Urothelium cell line (cell line): ENCODE measurements at regions not wholly inside any gene's neighbourhood (a gene's known extent, or its start where the extent isn't known, plus 50 kb on each side); places are given as distances from the start of the nearest gene placed in this dataset.
"Not testable (repeated sequence)": the region's sequence is repeated elsewhere in the genome, so short reads cannot be mapped to it uniquely, and the experiment has no call there.

Experiments
- DNase-seq: peaks from one replicate; pipeline ENCODE4 v3.0.0; 2011; ENCODE audit warnings: low spot score, mixed read lengths
- FAIRE-seq: peaks from 2 replicates; lab custom pipeline; 2011; peaks lifted over from hg19 to GRCh38; lab: Jason Lieb, UNC

- no peak for DNase-seq
- no peak for FAIRE-seq
Observed at GRCh38 chr10:6986927-6987326, 406.9 kb upstream of the PRKCQ start.

GRCh38 chr10:6985644-6986043, 405.6 kb upstream of the PRKCQ start:
- DNase-seq (no peak), FAIRE-seq (no peak)

- DNase-seq = no peak
- no peak for FAIRE-seq
Observed at GRCh38 chr10:6984971-6985370, 404.9 kb upstream of the PRKCQ start.

GRCh38 chr10:6984016-6984415, 403.9 kb upstream of the PRKCQ start:
- FAIRE-seq = not testable (repeated sequence)

GRCh38 chr10:6980353-6980752, 400.3 kb upstream of the PRKCQ start:
- no peak for FAIRE-seq

More at GRCh38 chr10:6984016-6984415, 403.9 kb upstream of the PRKCQ start:
- DNase-seq = not testable (repeated sequence)

GRCh38 chr10:6979371-6979770, 399.3 kb upstream of the PRKCQ start:
- FAIRE-seq = no peak
- DNase-seq = no peak

More at GRCh38 chr10:6980353-6980752, 400.3 kb upstream of the PRKCQ start:
- no peak for DNase-seq

DNA sequence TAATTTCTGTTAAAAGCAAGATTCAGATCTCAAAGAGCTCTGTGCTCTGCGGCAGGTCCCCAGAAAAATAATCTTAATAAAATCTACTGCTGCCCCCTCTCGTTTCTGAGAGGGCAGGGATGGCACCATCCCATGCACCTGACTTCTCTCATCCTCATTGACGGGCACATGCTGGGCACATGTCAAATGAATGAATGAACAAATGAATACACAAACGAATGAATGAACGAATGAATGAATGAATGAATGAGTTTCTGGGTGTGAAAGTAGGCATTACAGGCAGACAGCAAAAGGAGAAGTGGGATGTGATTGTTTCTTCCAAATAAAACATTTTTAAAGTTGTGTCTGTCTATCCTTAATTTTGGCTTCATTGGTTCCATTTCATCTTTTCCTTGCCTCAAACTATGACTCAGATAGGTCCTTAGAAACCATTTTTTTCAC, 398.1 kb upstream of the PRKCQ start:
- DNase-seq (no peak), FAIRE-seq (no peak)

- FAIRE-seq (no peak), DNase-seq (no peak)
Observed at GRCh38 chr10:6977398-6978186, 397.5 kb upstream of the PRKCQ start.

DNA sequence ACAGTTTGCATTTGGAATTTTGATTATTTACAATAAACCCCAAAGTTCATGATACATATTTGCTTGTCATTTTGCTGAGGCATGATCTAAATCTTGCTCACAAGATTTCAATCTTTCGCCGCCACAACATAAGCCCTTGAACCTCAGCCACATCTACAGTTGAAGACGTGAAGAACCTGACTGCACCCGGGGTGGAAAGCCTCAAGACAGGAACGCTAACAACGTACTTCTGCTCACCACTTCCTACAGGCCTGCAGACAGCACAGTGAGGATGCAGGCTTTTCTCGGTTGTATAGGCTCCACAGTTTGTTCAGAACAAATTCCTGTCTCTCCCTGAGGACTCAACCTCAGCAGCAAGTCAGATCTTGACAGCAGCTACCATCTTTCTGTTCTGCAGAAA, 393.8 kb upstream of the PRKCQ start:
- no peak for DNase-seq
- no peak for FAIRE-seq

DNA sequence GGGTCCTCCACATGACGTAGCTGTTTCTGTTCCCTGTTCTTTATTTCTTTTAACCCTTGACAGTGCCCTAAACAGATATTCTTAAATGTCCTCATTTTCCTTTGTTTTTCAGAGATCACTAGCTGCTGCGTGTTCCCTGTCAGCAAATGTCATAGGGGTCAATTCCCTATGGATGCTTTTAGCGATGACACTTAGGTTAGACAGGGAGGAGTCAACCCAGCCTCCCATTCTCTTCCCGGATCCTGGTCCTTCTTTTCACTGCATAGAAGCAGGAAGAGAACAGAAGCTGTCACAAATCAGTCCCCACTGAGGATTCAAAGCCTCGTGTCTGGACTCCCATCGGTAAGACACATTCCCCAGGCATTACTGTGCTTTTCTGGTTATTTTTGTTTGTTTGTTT, 392.1 kb upstream of the PRKCQ start:
- no peak for FAIRE-seq

GRCh38 chr10:6969659-6970058, 389.6 kb upstream of the PRKCQ start:
- DNase-seq = no peak
- no peak for FAIRE-seq

More for the DNA sequence above, 392.1 kb upstream of the PRKCQ start:
- no peak for DNase-seq

- DNase-seq = no peak
- no peak for FAIRE-seq
Observed at GRCh38 chr10:6964543-6964942, 384.5 kb upstream of the PRKCQ start.

- FAIRE-seq (no peak), DNase-seq (no peak)
Observed at GRCh38 chr10:6962576-6962975, 382.5 kb upstream of the PRKCQ start.

DNA sequence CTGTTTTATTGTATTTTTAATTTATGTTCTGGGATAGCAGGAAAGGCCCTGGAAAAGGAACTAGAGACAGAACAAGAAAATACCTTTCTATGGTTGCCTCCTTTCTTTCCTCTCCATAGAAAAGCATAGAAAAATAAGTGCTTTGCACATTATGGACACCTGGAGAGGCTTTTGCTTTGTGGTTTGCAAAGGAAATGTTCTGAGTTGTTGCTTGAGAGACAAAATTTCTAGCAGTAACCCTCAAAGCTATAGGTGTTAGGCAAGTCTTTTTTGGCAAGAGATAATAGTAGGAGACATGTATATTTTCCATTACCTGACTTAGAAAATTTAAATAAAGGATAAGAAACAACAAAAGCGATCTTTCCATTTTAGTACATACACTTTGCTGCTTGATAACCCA, 378.6 kb upstream of the PRKCQ start:
- no peak for FAIRE-seq
- DNase-seq = no peak

- DNase-seq (no peak), FAIRE-seq (no peak)
Observed at GRCh38 chr10:6958254-6958653, 378.2 kb upstream of the PRKCQ start.

DNA sequence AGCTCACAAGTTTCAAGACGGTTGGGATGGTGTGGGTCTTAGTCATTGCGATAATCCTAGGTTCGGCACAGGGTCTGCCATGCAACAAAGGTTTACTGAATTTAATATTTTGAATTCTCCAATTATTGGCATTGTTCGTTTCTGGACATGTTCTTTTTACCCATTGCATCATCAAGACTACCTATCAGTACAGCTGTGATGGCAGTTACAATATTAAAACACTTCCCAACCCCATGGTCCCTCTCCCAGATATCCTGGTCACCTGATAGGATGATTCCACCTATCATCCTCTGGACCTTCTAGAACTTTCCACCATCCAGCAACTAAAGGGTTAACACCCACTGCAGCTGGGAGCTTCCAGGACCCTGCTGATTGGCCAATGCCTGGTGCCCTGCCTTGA, 377.8 kb upstream of the PRKCQ start:
- FAIRE-seq = no peak
- DNase-seq = no peak

DNA sequence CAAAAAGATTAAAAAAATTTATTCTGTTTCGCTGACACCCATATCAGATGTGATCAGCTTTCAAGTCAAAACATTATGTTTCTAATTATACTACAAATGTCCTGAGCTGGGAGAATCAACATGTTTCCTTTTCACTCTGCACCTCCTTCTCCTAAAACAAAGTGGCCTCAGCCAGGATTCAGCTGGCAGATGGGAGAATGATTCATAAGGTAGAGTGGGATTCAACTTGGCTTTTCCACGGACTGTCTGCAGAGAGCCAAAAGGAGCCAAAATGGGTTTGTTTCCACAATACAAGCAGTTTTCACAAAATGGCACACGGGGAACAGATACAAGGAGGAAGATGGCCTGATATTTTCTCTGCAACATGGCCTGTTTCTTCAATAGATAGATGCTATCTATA, 376.5 kb upstream of the PRKCQ start:
- FAIRE-seq (no peak), DNase-seq (no peak)

GRCh38 chr10:6953271-6953801, 373.3 kb upstream of the PRKCQ start:
- FAIRE-seq (no peak), DNase-seq (no peak)

- FAIRE-seq = no peak
Observed at GRCh38 chr10:6951732-6952131, 371.7 kb upstream of the PRKCQ start.

DNA sequence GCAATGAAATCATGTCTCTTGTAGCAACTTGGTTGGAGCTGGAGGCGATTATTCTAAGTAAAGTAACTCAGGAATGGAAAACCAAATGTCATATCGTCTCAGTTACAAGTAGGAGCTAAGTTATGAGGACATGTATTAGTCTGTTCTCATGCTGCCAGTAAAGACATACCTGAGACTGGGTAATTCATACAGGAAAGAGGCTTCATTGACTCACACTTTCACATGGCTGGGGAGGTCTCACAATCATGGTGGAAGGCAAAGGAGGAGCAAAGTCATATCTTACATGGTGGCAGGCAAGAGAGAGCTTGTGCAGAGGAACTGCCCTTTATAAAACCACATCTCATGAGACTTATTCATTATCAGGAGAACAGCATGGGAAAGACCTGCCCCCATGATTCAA, 370.1 kb upstream of the PRKCQ start:
- DNase-seq = no peak
- no peak for FAIRE-seq

More at GRCh38 chr10:6951732-6952131, 371.7 kb upstream of the PRKCQ start:
- DNase-seq = no peak

GRCh38 chr10:6944436-6944835, 364.4 kb upstream of the PRKCQ start:
- no peak for DNase-seq
- FAIRE-seq = no peak

GRCh38 chr10:6938384-6938783, 358.3 kb upstream of the PRKCQ start:
- no peak for FAIRE-seq
- DNase-seq = no peak
